ENCODE measurements at regions not wholly inside any gene's neighbourhood (a gene's known extent, or its start where the extent isn't known, plus 50 kb on each side); places are given as distances from the start of the nearest gene placed in this dataset.

DNA sequence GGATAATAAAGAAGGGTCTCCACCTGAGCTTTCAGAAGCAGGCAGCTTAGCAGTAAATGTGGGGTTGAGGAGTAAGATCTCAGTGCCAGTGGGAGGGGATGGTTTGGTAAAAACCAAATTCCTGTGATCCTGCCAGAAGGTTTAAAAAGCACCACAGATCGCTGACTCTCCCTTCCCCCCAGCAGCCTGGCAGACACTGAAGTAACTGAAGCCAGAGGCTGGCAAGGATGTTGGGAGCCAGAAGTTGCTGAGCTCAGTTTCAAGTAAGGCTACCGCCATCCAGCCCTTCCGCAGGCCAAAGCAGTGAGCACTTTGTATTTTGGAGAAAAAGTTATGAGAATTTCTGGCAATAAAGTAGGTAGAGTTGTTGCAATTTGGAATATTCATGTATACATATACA lies 246.4 kb downstream of the ZNF621 start:
- no peak for TF ChIP-seq EZH2 (IDR thresholded peaks at IDR 0.05; ENCODE audit: insufficient read depth, poor library complexity, severe bottlenecking)
- no peak for TF ChIP-seq EZH2phosphoT487 (IDR thresholded peaks at IDR 0.05; ENCODE audit: insufficient read depth, low read depth)
